ENCODE measurements at regions not wholly inside any gene's neighbourhood (a gene's known extent, or its start where the extent isn't known, plus 50 kb on each side); places are given as distances from the start of the nearest gene placed in this dataset.

DNA sequence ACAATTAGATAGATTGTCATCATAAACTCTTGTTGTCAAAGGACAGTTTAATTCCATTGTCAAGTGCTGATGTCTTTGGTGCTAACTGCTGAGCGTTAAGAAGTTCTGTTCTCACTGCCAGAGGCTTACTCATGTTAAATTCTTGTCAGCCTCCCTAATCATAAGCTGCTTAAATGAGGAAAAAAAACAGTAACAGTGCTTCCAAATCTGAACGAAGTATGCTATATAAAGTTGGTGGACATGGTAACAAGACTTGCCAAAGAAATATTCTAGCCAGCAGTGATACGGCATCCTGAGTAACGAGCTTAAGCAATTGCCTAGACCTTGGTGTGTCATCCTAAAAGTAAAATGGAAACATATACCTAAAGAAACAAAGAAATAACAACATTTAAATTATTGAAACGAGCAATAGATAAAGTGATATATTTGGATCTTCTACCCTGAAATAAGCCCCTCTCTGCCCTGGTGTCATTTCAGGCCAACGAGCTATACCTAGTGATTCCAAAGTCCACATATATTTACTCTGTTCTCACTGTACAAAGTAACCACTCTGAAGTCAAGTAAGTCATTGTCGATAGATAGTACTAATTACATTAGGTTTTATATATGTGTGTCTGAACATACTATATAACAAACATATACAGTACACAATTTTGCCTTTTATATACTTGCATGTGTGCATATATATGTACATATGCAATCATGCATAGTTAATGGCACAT, 339.7 kb upstream of the HS3ST1 start:
- TF ChIP-seq, protein P1, sequence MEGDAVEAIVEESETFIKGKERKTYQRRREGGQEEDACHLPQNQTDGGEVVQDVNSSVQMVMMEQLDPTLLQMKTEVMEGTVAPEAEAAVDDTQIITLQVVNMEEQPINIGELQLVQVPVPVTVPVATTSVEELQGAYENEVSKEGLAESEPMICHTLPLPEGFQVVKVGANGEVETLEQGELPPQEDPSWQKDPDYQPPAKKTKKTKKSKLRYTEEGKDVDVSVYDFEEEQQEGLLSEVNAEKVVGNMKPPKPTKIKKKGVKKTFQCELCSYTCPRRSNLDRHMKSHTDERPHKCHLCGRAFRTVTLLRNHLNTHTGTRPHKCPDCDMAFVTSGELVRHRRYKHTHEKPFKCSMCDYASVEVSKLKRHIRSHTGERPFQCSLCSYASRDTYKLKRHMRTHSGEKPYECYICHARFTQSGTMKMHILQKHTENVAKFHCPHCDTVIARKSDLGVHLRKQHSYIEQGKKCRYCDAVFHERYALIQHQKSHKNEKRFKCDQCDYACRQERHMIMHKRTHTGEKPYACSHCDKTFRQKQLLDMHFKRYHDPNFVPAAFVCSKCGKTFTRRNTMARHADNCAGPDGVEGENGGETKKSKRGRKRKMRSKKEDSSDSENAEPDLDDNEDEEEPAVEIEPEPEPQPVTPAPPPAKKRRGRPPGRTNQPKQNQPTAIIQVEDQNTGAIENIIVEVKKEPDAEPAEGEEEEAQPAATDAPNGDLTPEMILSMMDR (IDR thresholded peaks at IDR 0.05) = no peak
- TF ChIP-seq POLR2AphosphoS5 (IDR thresholded peaks at IDR 0.05) = no peak
- TF ChIP-seq POLR2A (IDR thresholded peaks at IDR 0.05) = no peak
